NCI-H2107 treated with DMSO at 0.1 percent for 48 hours (cell line): ENCODE measurements at regions not wholly inside any gene's neighbourhood (a gene's known extent, or its start where the extent isn't known, plus 50 kb on each side); places are given as distances from the start of the nearest gene placed in this dataset.

Experiments
- DNase-seq: peaks from one replicate; lab custom pipeline; 2025; ENCODE audit not compliant: unreplicated experiment; lab: John Stamatoyannopoulos, UW

- no peak for DNase-seq
Observed at GRCh38 chr9:20048437-20048836, 259.6 kb upstream of the SLC24A2 start.

- DNase-seq: no peak
Observed at GRCh38 chr9:20044686-20045085, 255.8 kb upstream of the SLC24A2 start.

- DNase-seq: no peak
Observed at GRCh38 chr9:20043461-20043860, 254.6 kb upstream of the SLC24A2 start.

GRCh38 chr9:20043035-20043434 lies 254.2 kb upstream of the SLC24A2 start:
- DNase-seq: no peak

GRCh38 chr9:20042128-20042711 lies 253.4 kb upstream of the SLC24A2 start:
- DNase-seq: no peak

GRCh38 chr9:20041697-20042081 lies 252.9 kb upstream of the SLC24A2 start:
- DNase-seq: peak; percentile 1

- DNase-seq: no peak
Observed at GRCh38 chr9:20040991-20041696, 252.3 kb upstream of the SLC24A2 start.

GRCh38 chr9:20037699-20038098 lies 248.9 kb upstream of the SLC24A2 start:
- no peak for DNase-seq

GRCh38 chr9:20033511-20033910 lies 244.7 kb upstream of the SLC24A2 start:
- DNase-seq: no peak

- no peak for DNase-seq
Observed at GRCh38 chr9:20032413-20033006, 243.7 kb upstream of the SLC24A2 start.

GRCh38 chr9:20031836-20032235 lies 243.0 kb upstream of the SLC24A2 start:
- DNase-seq: no peak

- no peak for DNase-seq
Observed at GRCh38 chr9:20030671-20031070, 241.8 kb upstream of the SLC24A2 start.

GRCh38 chr9:20030221-20030620 lies 241.4 kb upstream of the SLC24A2 start:
- no peak for DNase-seq

GRCh38 chr9:20028849-20029231 lies 240.0 kb upstream of the SLC24A2 start:
- DNase-seq: no peak

GRCh38 chr9:20028192-20028848 lies 239.5 kb upstream of the SLC24A2 start:
- DNase-seq: no peak

GRCh38 chr9:20023961-20024571 lies 235.2 kb upstream of the SLC24A2 start:
- DNase-seq: no peak

- DNase-seq: no peak
Observed at GRCh38 chr9:20023210-20023905, 234.5 kb upstream of the SLC24A2 start.

- no peak for DNase-seq
Observed at GRCh38 chr9:20022410-20022809, 233.6 kb upstream of the SLC24A2 start.

- no peak for DNase-seq
Observed at GRCh38 chr9:20016611-20017010, 227.8 kb upstream of the SLC24A2 start.

GRCh38 chr9:20015427-20015931 lies 226.6 kb upstream of the SLC24A2 start:
- no peak for DNase-seq

GRCh38 chr9:20014168-20014567 lies 225.3 kb upstream of the SLC24A2 start:
- DNase-seq: no peak
